GM12878 (cell line): ENCODE measurements at regions not wholly inside any gene's neighbourhood (a gene's known extent, or its start where the extent isn't known, plus 50 kb on each side); places are given as distances from the start of the nearest gene placed in this dataset.

Experiments
- ATAC-seq: fragments of 200-7000 bp; cut with Tn5 transposase; 3 replicates; pipeline ENCODE4 v1.9.1; 2020; ENCODE audit warnings: mild to moderate bottlenecking, moderate library complexity
- BruUV-seq: library from RNA; stranded (reverse); fragments of 400-500 nt; replicated peaks from 2 replicates; lab custom pipeline; 2021; lab: Mats Ljungman, UMichigan
- CTCF ChIA-PET: fragments of 300-600 bp; sonication (Branson Sonifier 250); formaldehyde crosslinking; extraction: SDS; loops from one replicate; lab custom pipeline; 2021; ENCODE audit warnings: inconsistent platforms; lab: Yijun Ruan, JAX
- POLR2A ChIA-PET: fragments of 350-600 bp; formaldehyde crosslinking; extraction: SDS; loops from one replicate; lab custom pipeline; 2021; ENCODE audit warnings: inconsistent platforms; lab: Charles Lee
- RAD21 ChIA-PET: fragments of 300-600 bp; sonication (Branson Sonifier 250); formaldehyde crosslinking; loops from one replicate; lab custom pipeline; 2023; ENCODE audit warnings: antibody characterized with exemption; ENCODE audit not compliant: unreplicated experiment; lab: Charles Lee
- SMC1A ChIA-PET: fragments of 300-600 bp; sonication (Branson Sonifier 250); formaldehyde crosslinking; loops from one replicate; lab custom pipeline; 2023; ENCODE audit not compliant: unreplicated experiment, uncharacterized antibody; lab: Charles Lee
- DNase-seq: peaks from one replicate; pipeline ENCODE4 v3.0.0-alpha.2; 2011; ENCODE audit warnings: low read depth, low spot score
- FAIRE-seq: peaks from 3 replicates; lab custom pipeline; 2011; peaks lifted over from hg19 to GRCh38; lab: Jason Lieb, UNC
- H2AFZ ChIP-seq: 2 replicates; pipeline ENCODE4 v1.6.0; 2011; ENCODE audit warnings: low read depth, low read length, control low read depth; ENCODE audit not compliant: control insufficient read depth
- H3K27ac ChIP-seq: 2 replicates; pipeline ENCODE4 v1.5.1; 2011; ENCODE audit warnings: control low read depth; ENCODE audit not compliant: control insufficient read depth, insufficient read depth
- H3K27me3 ChIP-seq, 2 experiments: replicated peaks in 1 of 2; 2 replicates each; pipeline versions ENCODE4 v1.6.0 to v1.6.1; 2011; ENCODE audit warnings: low read length in 1 of 2; ENCODE audit not compliant: control insufficient read depth in 2 of 2, insufficient read depth in 2 of 2
- H3K36me3 ChIP-seq, 2 experiments: 2 replicates each; pipeline ENCODE4 v1.5.1; 2011; ENCODE audit warnings: low read length in 1 of 2; ENCODE audit not compliant: control insufficient read depth in 2 of 2, insufficient read depth in 2 of 2
- H3K4me1 ChIP-seq: 2 replicates; pipeline ENCODE4 v1.6.1; 2011; ENCODE audit warnings: mild to moderate bottlenecking, low read length, moderate library complexity, mixed read lengths; ENCODE audit not compliant: control insufficient read depth, insufficient read depth
- H3K4me2 ChIP-seq: 2 replicates; pipeline ENCODE4 v1.6.0; 2011; ENCODE audit warnings: control low read depth; ENCODE audit not compliant: control insufficient read depth, insufficient read depth
- H3K4me3 ChIP-seq: fragments of 200-600 bp; sonication (generic); 2 replicates; pipeline ENCODE4 v1.5.1; 2016
- H3K79me2 ChIP-seq: 2 replicates; pipeline ENCODE4 v1.6.0; 2011; ENCODE audit warnings: low read length; ENCODE audit not compliant: control insufficient read depth, insufficient read depth
- H3K9ac ChIP-seq: 2 replicates; pipeline ENCODE4 v1.8.0; 2011; ENCODE audit warnings: low read length, control low read depth, mixed read lengths; ENCODE audit not compliant: control insufficient read depth, insufficient read depth
- H3K9me3 ChIP-seq: replicated peaks from 3 replicates; pipeline ENCODE4 v1.5.1; 2011; ENCODE audit warnings: mild to moderate bottlenecking, low read length; ENCODE audit not compliant: control insufficient read depth, insufficient read depth
- H4K20me1 ChIP-seq: 2 replicates; pipeline ENCODE4 v1.6.0; 2011; ENCODE audit not compliant: control insufficient read depth, insufficient read depth
- ATF7 ChIP-seq: fragments of 450-650 bp; IDR thresholded peaks from 2 replicates; pipeline ENCODE4 v1.6.1; 2016; ENCODE audit warnings: low read depth, mild to moderate bottlenecking
- CBX5 ChIP-seq: sonication (generic); IDR thresholded peaks from 2 replicates; pipeline ENCODE4 v1.6.1; 2016; ENCODE audit warnings: low read depth, moderate library complexity, mild to moderate bottlenecking, inconsistent platforms
- CHD2 ChIP-seq: IDR thresholded peaks from 2 replicates; pipeline ENCODE4 v1.6.1; 2011; ENCODE audit warnings: low read depth, low read length, improper control_type of control experiment, borderline replicate concordance
- HDAC2 ChIP-seq: fragments of 200-600 bp; sonication (generic); IDR thresholded peaks from 2 replicates; pipeline ENCODE4 v1.6.1; 2017
- HDAC6 ChIP-seq: fragments of 200-600 bp; sonication (generic); IDR thresholded peaks from one replicate; pipeline ENCODE4 v1.8.0; 2017; ENCODE audit warnings: antibody characterized with exemption; ENCODE audit not compliant: unreplicated experiment
- JUND ChIP-seq: IDR thresholded peaks from 2 replicates; pipeline ENCODE4 v1.6.1; 2012; ENCODE audit warnings: low read depth, mild to moderate bottlenecking, low read length, improper control_type of control experiment, moderate library complexity
- NR2C2 ChIP-seq: IDR thresholded peaks from 2 replicates; pipeline ENCODE4 v1.6.1; 2011; ENCODE audit warnings: borderline replicate concordance, low read depth; ENCODE audit not compliant: control insufficient read depth, insufficient read length
- POLR2A ChIP-seq: IDR thresholded peaks from 2 replicates; pipeline ENCODE4 v1.6.1; 2011; ENCODE audit warnings: low read depth, mild to moderate bottlenecking, low read length
- SMC3 ChIP-seq: IDR thresholded peaks from 2 replicates; pipeline ENCODE4 v1.6.1; 2011; ENCODE audit warnings: low read length, improper control_type of control experiment, borderline replicate concordance
- SUPT20H ChIP-seq: IDR thresholded peaks from 2 replicates; pipeline ENCODE4 v1.6.1; 2011; ENCODE audit warnings: low read depth, mild to moderate bottlenecking, low read length, moderate library complexity, borderline replicate concordance; ENCODE audit not compliant: control insufficient read depth
- ZNF622 ChIP-seq: fragments of 450-650 bp; IDR thresholded peaks from 2 replicates; pipeline ENCODE4 v1.6.1; 2017; ENCODE audit warnings: mild to moderate bottlenecking, inconsistent platforms
- ZSCAN29 ChIP-seq: fragments of 450-650 bp; IDR thresholded peaks from 2 replicates; pipeline ENCODE4 v1.6.1; 2017; ENCODE audit warnings: mild to moderate bottlenecking, moderate library complexity
- WGBS: methylation state at CpG from one replicate; pipeline ENCODE4 v1.1.6; 2016; ENCODE audit warnings: low lambda C conversion rate; ENCODE audit not compliant: insufficient replicate concordance, insufficient coverage; ENCODE audit errors: missing lambda C conversion rate; 5-methylcytosine and 5-hydroxymethylcytosine counted together
- in situ Hi-C: fragments of 300-500 bp; cut with MboI; formaldehyde crosslinking; loops from 9 replicates; pipeline ENCODE4 v1.14.3; 2018; ENCODE audit warnings: mixed read lengths
- intact Hi-C: fragments of 100-400 bp; cut with micrococcal nuclease; formaldehyde crosslinking; loops from one replicate; pipeline ENCODE4 v1.14.2; 2022; ENCODE audit not compliant: unreplicated experiment
- TF ChIP-seq, protein P1 (sequence below): fragments of 450-650 bp; IDR thresholded peaks from 2 replicates; pipeline ENCODE4 v1.6.1; 2016; ENCODE audit warnings: mild to moderate bottlenecking
- TF ChIP-seq, protein P2 (sequence below): fragments of 450-650 bp; formaldehyde crosslinking; IDR thresholded peaks from 2 replicates; pipeline ENCODE4 v1.4.0; 2020; ENCODE audit warnings: mild to moderate bottlenecking, moderate library complexity
- TF ChIP-seq, protein P3 (sequence below): IDR thresholded peaks from 2 replicates; pipeline ENCODE4 v1.6.1; 2012; ENCODE audit warnings: low read depth, low read length, improper control_type of control experiment
- TF ChIP-seq, protein P4 (sequence below): IDR thresholded peaks from 2 replicates; pipeline ENCODE4 v1.6.1; 2012; ENCODE audit warnings: low read depth, low read length, improper control_type of control experiment

DNA sequence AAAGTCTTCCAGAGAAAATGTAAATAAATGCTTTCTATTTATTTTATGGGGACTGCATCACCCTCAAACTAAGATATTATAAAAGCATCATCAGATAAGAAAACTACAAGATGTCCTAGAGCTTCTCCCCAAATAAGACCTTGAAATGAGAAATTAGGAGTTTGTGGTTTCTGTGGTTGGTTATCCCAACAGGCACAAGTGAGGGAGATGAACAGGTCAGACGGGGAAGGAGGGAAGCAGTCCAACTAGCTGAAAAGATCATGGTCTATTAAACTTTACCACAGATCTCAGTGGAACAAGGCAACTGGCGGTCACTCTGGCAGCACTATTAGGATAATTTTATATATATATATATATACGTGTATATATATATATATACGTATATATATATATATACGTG is 319.3 kb upstream of the GRID2 start (continued):
- TF ChIP-seq, protein P1, sequence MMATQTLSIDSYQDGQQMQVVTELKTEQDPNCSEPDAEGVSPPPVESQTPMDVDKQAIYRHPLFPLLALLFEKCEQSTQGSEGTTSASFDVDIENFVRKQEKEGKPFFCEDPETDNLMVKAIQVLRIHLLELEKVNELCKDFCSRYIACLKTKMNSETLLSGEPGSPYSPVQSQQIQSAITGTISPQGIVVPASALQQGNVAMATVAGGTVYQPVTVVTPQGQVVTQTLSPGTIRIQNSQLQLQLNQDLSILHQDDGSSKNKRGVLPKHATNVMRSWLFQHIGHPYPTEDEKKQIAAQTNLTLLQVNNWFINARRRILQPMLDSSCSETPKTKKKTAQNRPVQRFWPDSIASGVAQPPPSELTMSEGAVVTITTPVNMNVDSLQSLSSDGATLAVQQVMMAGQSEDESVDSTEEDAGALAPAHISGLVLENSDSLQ: no peak
- TF ChIP-seq CBX5 (no peak), NR2C2 (no peak), ATF7 (no peak), SMC3 (no peak)
- TF ChIP-seq, protein P2, sequence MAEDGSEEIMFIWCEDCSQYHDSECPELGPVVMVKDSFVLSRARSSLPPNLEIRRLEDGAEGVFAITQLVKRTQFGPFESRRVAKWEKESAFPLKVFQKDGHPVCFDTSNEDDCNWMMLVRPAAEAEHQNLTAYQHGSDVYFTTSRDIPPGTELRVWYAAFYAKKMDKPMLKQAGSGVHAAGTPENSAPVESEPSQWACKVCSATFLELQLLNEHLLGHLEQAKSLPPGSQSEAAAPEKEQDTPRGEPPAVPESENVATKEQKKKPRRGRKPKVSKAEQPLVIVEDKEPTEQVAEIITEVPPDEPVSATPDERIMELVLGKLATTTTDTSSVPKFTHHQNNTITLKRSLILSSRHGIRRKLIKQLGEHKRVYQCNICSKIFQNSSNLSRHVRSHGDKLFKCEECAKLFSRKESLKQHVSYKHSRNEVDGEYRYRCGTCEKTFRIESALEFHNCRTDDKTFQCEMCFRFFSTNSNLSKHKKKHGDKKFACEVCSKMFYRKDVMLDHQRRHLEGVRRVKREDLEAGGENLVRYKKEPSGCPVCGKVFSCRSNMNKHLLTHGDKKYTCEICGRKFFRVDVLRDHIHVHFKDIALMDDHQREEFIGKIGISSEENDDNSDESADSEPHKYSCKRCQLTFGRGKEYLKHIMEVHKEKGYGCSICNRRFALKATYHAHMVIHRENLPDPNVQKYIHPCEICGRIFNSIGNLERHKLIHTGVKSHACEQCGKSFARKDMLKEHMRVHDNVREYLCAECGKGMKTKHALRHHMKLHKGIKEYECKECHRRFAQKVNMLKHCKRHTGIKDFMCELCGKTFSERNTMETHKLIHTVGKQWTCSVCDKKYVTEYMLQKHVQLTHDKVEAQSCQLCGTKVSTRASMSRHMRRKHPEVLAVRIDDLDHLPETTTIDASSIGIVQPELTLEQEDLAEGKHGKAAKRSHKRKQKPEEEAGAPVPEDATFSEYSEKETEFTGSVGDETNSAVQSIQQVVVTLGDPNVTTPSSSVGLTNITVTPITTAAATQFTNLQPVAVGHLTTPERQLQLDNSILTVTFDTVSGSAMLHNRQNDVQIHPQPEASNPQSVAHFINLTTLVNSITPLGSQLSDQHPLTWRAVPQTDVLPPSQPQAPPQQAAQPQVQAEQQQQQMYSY (CRISPR knock-in tag): no peak

DNA sequence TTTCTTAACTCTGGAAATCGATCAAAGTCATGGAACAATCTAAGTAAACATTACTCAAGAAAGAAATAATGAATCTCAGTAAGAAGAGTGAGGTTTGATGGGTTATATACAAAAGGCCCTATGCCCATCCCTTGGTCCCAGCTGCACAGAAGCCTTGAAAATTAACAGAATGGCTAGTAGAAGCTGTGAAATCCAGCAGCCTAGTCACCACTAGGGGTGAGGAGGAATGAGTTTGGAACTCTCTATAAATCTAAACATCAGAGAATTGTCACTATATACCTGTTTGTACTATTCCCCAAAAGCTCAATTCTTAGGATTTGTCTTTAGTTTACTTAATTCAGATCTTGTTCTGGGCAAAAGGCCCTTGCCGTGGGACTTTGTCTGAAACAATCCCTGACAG is 313.9 kb upstream of the GRID2 start:
- no peaks in the 10 kb centered on the region for H4K20me1 ChIP-seq
- H3K27me3 ChIP-seq: no peaks in the 10 kb centered on the region
- no peak overlapping the region for H3K4me2 ChIP-seq
- H3K27ac ChIP-seq: no peak overlapping the region
- ChIA-PET POLR2A (no interaction called here), RAD21 (no interaction called here)
- H3K79me2 ChIP-seq: no peaks in the 10 kb centered on the region
- no TSS peak for BruUV-seq
- in situ Hi-C loops (no loop called here), intact Hi-C loops (no loop called here)
- no peaks in the 10 kb centered on the region for H3K9me3 ChIP-seq
- no peaks in the 10 kb centered on the region for H3K4me1 ChIP-seq
- no peak for ATAC-seq
- FAIRE-seq: no peak
- TF ChIP-seq HDAC2: no peak
- TF ChIP-seq HDAC6: no peak
- no peak for TF ChIP-seq ZNF622
- no peak for TF ChIP-seq SUPT20H
- TF ChIP-seq, protein P3, sequence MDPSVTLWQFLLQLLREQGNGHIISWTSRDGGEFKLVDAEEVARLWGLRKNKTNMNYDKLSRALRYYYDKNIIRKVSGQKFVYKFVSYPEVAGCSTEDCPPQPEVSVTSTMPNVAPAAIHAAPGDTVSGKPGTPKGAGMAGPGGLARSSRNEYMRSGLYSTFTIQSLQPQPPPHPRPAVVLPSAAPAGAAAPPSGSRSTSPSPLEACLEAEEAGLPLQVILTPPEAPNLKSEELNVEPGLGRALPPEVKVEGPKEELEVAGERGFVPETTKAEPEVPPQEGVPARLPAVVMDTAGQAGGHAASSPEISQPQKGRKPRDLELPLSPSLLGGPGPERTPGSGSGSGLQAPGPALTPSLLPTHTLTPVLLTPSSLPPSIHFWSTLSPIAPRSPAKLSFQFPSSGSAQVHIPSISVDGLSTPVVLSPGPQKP: no peak
- TF ChIP-seq CHD2: no peak
- TF ChIP-seq, protein P4, sequence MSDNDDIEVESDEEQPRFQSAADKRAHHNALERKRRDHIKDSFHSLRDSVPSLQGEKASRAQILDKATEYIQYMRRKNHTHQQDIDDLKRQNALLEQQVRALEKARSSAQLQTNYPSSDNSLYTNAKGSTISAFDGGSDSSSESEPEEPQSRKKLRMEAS: no peak
- no peak for TF ChIP-seq JUND
- no peak for TF ChIP-seq ZSCAN29
- TF ChIP-seq POLR2A: no peak
- TF ChIP-seq, all 136 proteins: peak for 0
- Histone ChIP-seq H3K36me3 (no peaks in the 10 kb centered on the region), H2AFZ (no peak overlapping the region), H3K9ac (no peak overlapping the region), H3K4me3 (no peak overlapping the region)
- 0% methylated on average over 2 of the region's 2 CpGs for WGBS
- ChIA-PET CTCF (interaction anchor here (1.1 kb wide), 1 partner anchor 24 kb away, joined by 3 read pairs; no protein-coding TSS in a partner anchor), SMC1A (interaction anchor here (0.8 kb wide), 1 partner anchor 14 kb away, joined by 3 read pairs; no protein-coding TSS in a partner anchor)
- DNase-seq: no peak
